GM23248 (cell line): ENCODE measurements at regions not wholly inside any gene's neighbourhood (a gene's known extent, or its start where the extent isn't known, plus 50 kb on each side); places are given as distances from the start of the nearest gene placed in this dataset.

ENCODE experiments used
- DNase-seq: peaks from one replicate; pipeline ENCODE4 v3.0.0-alpha.2; 2015
- H2AFZ ChIP-seq: fragments of 200-600 bp; sonication (generic); 2 replicates; pipeline ENCODE4 v1.6.1; 2016; ENCODE audit warnings: antibody characterized with exemption
- H3F3A ChIP-seq: fragments of 200-600 bp; sonication (generic); 2 replicates; pipeline ENCODE4 v1.6.1; 2016; ENCODE audit warnings: mild to moderate bottlenecking, antibody characterized with exemption, mixed run types; ENCODE audit not compliant: insufficient read depth
- H3K27ac ChIP-seq: fragments of 200-600 bp; sonication (generic); 2 replicates; pipeline ENCODE4 v1.5.1; 2016; ENCODE audit warnings: mild to moderate bottlenecking
- H3K27me3 ChIP-seq: fragments of 200-600 bp; sonication (generic); replicated peaks from 2 replicates; pipeline ENCODE4 v1.6.1; 2016; ENCODE audit warnings: mild to moderate bottlenecking; ENCODE audit not compliant: insufficient read depth
- H3K36me3 ChIP-seq: fragments of 200-600 bp; sonication (generic); 2 replicates; pipeline ENCODE4 v1.6.1; 2016; ENCODE audit warnings: low read depth, mild to moderate bottlenecking
- H3K4me1 ChIP-seq: fragments of 200-600 bp; sonication (generic); 2 replicates; pipeline ENCODE4 v1.6.1; 2016; ENCODE audit warnings: mild to moderate bottlenecking; ENCODE audit not compliant: insufficient read depth
- H3K4me2 ChIP-seq: fragments of 200-600 bp; sonication (generic); one replicate; pipeline ENCODE4 v1.6.1; 2016; ENCODE audit warnings: mild to moderate bottlenecking; ENCODE audit not compliant: unreplicated experiment
- H3K4me3 ChIP-seq: fragments of 200-600 bp; sonication (generic); 2 replicates; pipeline ENCODE4 v1.5.1; 2016; ENCODE audit warnings: mild to moderate bottlenecking
- H3K79me2 ChIP-seq: fragments of 200-600 bp; sonication (generic); 2 replicates; pipeline ENCODE4 v1.6.1; 2016; ENCODE audit warnings: mild to moderate bottlenecking; ENCODE audit not compliant: insufficient read depth
- H3K9ac ChIP-seq: fragments of 200-600 bp; sonication (generic); 2 replicates; pipeline ENCODE4 v1.6.1; 2016; ENCODE audit warnings: mild to moderate bottlenecking
- H3K9me2 ChIP-seq: fragments of 200-600 bp; sonication (generic); 2 replicates; pipeline ENCODE4 v1.6.1; 2016; ENCODE audit warnings: mixed run types, mild to moderate bottlenecking, moderate library complexity; ENCODE audit not compliant: insufficient read depth
- H3K9me3 ChIP-seq: fragments of 200-600 bp; sonication (generic); one replicate; pipeline ENCODE4 v1.6.1; 2017; ENCODE audit warnings: low read depth
- H4K20me1 ChIP-seq: fragments of 200-600 bp; sonication (generic); 2 replicates; pipeline ENCODE4 v1.6.0; 2016; ENCODE audit not compliant: insufficient read depth
- EZH2 ChIP-seq: fragments of 200-600 bp; sonication (generic); IDR thresholded peaks from 2 replicates; pipeline ENCODE4 v1.6.1; 2018; ENCODE audit warnings: antibody characterized with exemption, mild to moderate bottlenecking; ENCODE audit not compliant: insufficient read depth, poor library complexity, severe bottlenecking
- EZH2phosphoT487 ChIP-seq: fragments of 200-600 bp; sonication (generic); IDR thresholded peaks from 2 replicates; pipeline ENCODE4 v1.6.1; 2018; ENCODE audit warnings: antibody characterized with exemption, moderate library complexity, mild to moderate bottlenecking, low read depth; ENCODE audit not compliant: insufficient read depth
- WGBS, 2 experiments: methylation state at CpG; one replicate each; pipeline ENCODE4 v1.1.6; 2015 to 2017; ENCODE audit warnings: low lambda C conversion rate in 2 of 2, low coverage in 1 of 2; ENCODE audit errors: missing lambda C conversion rate in 2 of 2; 5-methylcytosine and 5-hydroxymethylcytosine counted together
- in situ Hi-C: fragments of 300-500 bp; cut with MboI; formaldehyde crosslinking; loops from 2 replicates; pipeline ENCODE4 v1.15.0; 2020

- H2AFZ ChIP-seq: no peak overlapping the region
- no peak overlapping the region for H3K9ac ChIP-seq
- H3K79me2 ChIP-seq: no peaks in the 10 kb centered on the region
- H3K36me3 ChIP-seq: no peaks in the 10 kb centered on the region
- H3K9me3 ChIP-seq: no peaks in the 10 kb centered on the region
- H3K9me2 ChIP-seq: no peaks in the 10 kb centered on the region
- no peaks in the 10 kb centered on the region for H4K20me1 ChIP-seq
- H3K4me3 ChIP-seq: no peak overlapping the region
- in situ Hi-C loops: no loop called here
- no peaks in the 10 kb centered on the region for H3K27me3 ChIP-seq
- H3F3A ChIP-seq: no peaks in the 10 kb centered on the region
- no peak overlapping the region for H3K4me2 ChIP-seq
- TF ChIP-seq EZH2: no peak
- TF ChIP-seq EZH2phosphoT487: no peak
- H3K27ac ChIP-seq: no peak overlapping the region
- no peaks in the 10 kb centered on the region for H3K4me1 ChIP-seq
- DNase-seq: no peak
These were observed 925.1 kb downstream of the OTOL1 start for GRCh38 chr3:162421721-162422120.

- WGBS, 2 experiments: 40 to 41% methylated on average over 2 of the region's 2 CpGs
- H3K4me3 ChIP-seq: no peak overlapping the region
- H3F3A ChIP-seq: no peaks in the 10 kb centered on the region
- no peaks in the 10 kb centered on the region for H3K79me2 ChIP-seq
- H2AFZ ChIP-seq: no peak overlapping the region
- H3K4me1 ChIP-seq: no peaks in the 10 kb centered on the region; the same call in 1 of the 2 replicates
- no peak overlapping the region for H3K9ac ChIP-seq
- no peaks in the 10 kb centered on the region for H3K27me3 ChIP-seq
- no peaks in the 10 kb centered on the region for H3K9me3 ChIP-seq
- TF ChIP-seq EZH2 (no peak), EZH2phosphoT487 (no peak)
- no peak overlapping the region for H3K4me2 ChIP-seq
- in situ Hi-C loops: no loop called here
- no peak for DNase-seq
- no peaks in the 10 kb centered on the region for H4K20me1 ChIP-seq
- H3K36me3 ChIP-seq: no peaks in the 10 kb centered on the region
- H3K27ac ChIP-seq: no peak overlapping the region
- H3K9me2 ChIP-seq: no peaks in the 10 kb centered on the region
These were observed 931.6 kb downstream of the OTOL1 start for GRCh38 chr3:162428192-162428591.

GRCh38 chr3:162435750-162436149 lies 939.1 kb downstream of the OTOL1 start:
- Histone ChIP-seq H3K4me3 (no peak overlapping the region), H3K27me3 (no peaks in the 10 kb centered on the region), H2AFZ (no peak overlapping the region), H3F3A (no peaks in the 10 kb centered on the region), H3K79me2 (no peaks in the 10 kb centered on the region), H3K36me3 (no peaks in the 10 kb centered on the region), H3K4me2 (no peak overlapping the region), H4K20me1 (no peaks in the 10 kb centered on the region), H3K9me2 (no peaks in the 10 kb centered on the region), H3K9ac (no peak overlapping the region), H3K4me1 (no peaks in the 10 kb centered on the region; the same call in 1 of the 2 replicates), H3K27ac (no peak overlapping the region), H3K9me3 (no peaks in the 10 kb centered on the region)
- 84% methylated on average over 1 of the region's 1 CpG for WGBS, 2 experiments
- TF ChIP-seq EZH2phosphoT487: no peak
- TF ChIP-seq EZH2: no peak
- in situ Hi-C loops: no loop called here
- no peak for DNase-seq

GRCh38 chr3:162436826-162437225 lies 940.2 kb downstream of the OTOL1 start:
- Histone ChIP-seq H3K4me2 (no peak overlapping the region), H3K4me3 (no peak overlapping the region), H3K79me2 (no peaks in the 10 kb centered on the region), H3K9me2 (no peaks in the 10 kb centered on the region), H2AFZ (no peak overlapping the region), H4K20me1 (no peaks in the 10 kb centered on the region), H3K27ac (no peak overlapping the region), H3K27me3 (no peaks in the 10 kb centered on the region), H3K36me3 (no peaks in the 10 kb centered on the region), H3K9ac (no peak overlapping the region), H3K9me3 (no peaks in the 10 kb centered on the region), H3K4me1 (no peaks in the 10 kb centered on the region), H3F3A (no peaks in the 10 kb centered on the region)
- WGBS, 2 experiments: 43 to 52% methylated on average over 2 of the region's 2 CpGs
- in situ Hi-C loops: no loop called here
- no peak for TF ChIP-seq EZH2
- TF ChIP-seq EZH2phosphoT487: no peak
- no peak for DNase-seq

DNA sequence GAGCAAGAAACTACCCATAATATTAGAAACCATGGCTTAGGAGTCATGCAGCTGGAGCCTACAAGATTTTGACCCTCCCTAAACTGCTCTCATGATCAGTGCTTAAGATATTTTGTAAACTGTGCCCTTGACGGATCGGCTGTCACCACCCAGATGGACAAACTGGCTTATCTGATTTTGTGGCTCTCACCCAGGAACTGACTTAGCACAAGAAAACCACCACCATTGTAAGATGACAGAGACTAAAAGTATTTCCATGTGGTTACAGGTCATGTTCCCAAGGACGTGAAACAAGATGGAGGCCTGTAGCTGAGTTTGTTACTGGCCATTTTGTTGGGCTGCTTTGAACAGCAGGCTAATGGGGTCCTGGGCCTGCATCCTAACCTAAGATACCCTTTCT lies 940.9 kb downstream of the OTOL1 start:
- Histone ChIP-seq H3F3A (no peaks in the 10 kb centered on the region), H3K4me3 (no peak overlapping the region), H3K9ac (no peak overlapping the region), H2AFZ (peak overlapping the region; percentile 45; the same call in 1 of the 2 replicates), H3K4me2 (no peak overlapping the region), H3K36me3 (no peaks in the 10 kb centered on the region), H3K27ac (no peak overlapping the region), H3K27me3 (no peaks in the 10 kb centered on the region), H3K79me2 (no peaks in the 10 kb centered on the region), H4K20me1 (no peaks in the 10 kb centered on the region), H3K4me1 (no peaks in the 10 kb centered on the region), H3K9me3 (no peaks in the 10 kb centered on the region), H3K9me2 (no peaks in the 10 kb centered on the region)
- in situ Hi-C loops: no loop called here
- 55 to 57% methylated on average over 3 of the region's 3 CpGs for WGBS, 2 experiments
- peak; percentile 8 for DNase-seq
- TF ChIP-seq EZH2phosphoT487 (no peak), EZH2 (no peak)
